Epithelial cell of proximal tubule (primary cell): ENCODE measurements at regions not wholly inside any gene's neighbourhood (a gene's known extent, or its start where the extent isn't known, plus 50 kb on each side); places are given as distances from the start of the nearest gene placed in this dataset.

ENCODE experiments used
- DNase-seq: peaks from one replicate; pipeline ENCODE4 v3.0.0-alpha.2; 2011; ENCODE audit warnings: low read depth
- H3K4me3 ChIP-seq: 2 replicates; pipeline ENCODE4 v1.5.1; 2011; ENCODE audit warnings: low read depth, mild to moderate bottlenecking, low read length
- TF ChIP-seq, protein P1 (sequence below): conservative IDR thresholded peaks from 2 replicates; pipeline ENCODE4 v1.5.1; 2012; ENCODE audit warnings: low read depth, mild to moderate bottlenecking, low read length

DNA sequence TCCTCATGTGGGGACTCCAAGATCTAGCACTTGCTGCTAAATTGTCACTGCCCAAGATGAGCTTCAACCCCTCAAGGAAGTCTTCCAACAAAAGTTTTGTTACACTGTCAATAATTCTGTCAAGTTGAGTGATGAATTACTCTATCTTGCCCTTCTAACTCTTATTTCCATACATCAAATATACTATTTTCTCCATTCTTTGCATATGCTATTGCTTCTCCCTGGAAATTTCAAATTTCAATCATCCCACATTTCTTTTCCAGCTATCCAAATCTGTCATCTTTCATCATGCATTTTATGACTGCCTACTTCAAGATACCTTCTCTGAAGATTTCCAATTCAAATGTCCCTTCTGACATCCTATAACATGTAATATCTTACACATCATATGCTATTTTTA lies 175.2 kb upstream of the KCND2 start:
- TF ChIP-seq, protein P1, sequence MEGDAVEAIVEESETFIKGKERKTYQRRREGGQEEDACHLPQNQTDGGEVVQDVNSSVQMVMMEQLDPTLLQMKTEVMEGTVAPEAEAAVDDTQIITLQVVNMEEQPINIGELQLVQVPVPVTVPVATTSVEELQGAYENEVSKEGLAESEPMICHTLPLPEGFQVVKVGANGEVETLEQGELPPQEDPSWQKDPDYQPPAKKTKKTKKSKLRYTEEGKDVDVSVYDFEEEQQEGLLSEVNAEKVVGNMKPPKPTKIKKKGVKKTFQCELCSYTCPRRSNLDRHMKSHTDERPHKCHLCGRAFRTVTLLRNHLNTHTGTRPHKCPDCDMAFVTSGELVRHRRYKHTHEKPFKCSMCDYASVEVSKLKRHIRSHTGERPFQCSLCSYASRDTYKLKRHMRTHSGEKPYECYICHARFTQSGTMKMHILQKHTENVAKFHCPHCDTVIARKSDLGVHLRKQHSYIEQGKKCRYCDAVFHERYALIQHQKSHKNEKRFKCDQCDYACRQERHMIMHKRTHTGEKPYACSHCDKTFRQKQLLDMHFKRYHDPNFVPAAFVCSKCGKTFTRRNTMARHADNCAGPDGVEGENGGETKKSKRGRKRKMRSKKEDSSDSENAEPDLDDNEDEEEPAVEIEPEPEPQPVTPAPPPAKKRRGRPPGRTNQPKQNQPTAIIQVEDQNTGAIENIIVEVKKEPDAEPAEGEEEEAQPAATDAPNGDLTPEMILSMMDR = no peak
- no peak overlapping the region for H3K4me3 ChIP-seq
- no peak for DNase-seq

DNA sequence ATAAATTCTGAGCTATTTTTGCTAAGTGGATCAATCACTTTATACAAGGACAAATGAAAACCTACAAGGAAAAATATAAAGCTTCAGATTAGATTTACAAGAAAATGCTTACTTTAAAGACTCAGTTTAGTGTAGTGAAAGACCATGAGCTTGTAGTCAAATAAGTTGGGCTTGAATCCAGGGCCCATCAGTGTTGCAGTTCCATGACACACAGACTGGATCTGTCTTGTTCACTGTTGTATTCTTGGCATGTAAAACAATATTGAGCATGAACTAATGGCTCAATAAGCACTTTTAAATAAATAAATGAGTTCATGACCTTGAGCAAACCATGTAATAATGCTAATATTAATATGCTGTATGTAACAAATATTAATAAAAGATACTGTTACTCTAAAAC lies 164.6 kb upstream of the KCND2 start:
- no peak overlapping the region for H3K4me3 ChIP-seq
- TF ChIP-seq, protein P1 = no peak
- DNase-seq = no peak

DNA sequence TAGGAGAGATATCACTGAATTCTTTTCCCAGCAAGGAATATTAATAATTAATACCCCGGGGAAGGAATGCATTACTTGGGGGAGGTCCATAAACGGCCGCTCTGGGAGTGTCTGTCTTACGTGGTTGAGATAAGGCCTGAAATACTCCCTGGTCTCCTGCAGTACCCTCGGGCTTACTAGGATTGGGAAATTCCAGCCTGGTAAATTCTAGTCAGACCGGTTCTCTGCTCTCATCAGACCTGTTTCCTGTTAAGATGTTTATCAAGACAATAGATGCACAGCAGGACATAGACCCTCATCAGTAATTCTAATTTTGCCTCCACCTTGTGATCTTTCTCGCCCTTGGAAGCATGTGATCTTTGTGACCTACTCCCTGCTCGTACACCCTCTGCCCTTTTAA lies 162.8 kb upstream of the KCND2 start:
- TF ChIP-seq, protein P1 = no peak
- DNase-seq = no peak
- H3K4me3 ChIP-seq = no peak overlapping the region

DNA sequence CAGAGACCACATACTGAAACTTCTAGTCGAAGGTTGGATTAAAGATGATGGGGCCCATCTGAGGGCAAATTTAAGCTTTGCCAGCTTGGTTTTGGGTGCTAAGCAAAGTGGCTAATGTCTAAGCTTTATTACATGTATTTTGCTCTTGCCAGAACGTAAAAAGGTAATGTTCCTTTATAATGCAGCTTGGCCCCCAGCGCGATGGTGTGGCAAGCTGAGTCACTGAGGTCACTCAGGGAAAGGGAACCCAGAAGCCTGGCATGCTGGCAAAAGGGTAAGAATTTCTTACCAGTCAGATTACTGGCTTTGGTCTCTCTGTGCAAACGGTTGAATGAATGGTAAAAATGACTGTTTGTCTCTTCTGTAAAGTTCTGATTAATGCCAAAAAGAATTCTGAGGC lies 158.3 kb upstream of the KCND2 start:
- TF ChIP-seq, protein P1 = no peak
- no peak overlapping the region for H3K4me3 ChIP-seq
- DNase-seq = no peak

DNA sequence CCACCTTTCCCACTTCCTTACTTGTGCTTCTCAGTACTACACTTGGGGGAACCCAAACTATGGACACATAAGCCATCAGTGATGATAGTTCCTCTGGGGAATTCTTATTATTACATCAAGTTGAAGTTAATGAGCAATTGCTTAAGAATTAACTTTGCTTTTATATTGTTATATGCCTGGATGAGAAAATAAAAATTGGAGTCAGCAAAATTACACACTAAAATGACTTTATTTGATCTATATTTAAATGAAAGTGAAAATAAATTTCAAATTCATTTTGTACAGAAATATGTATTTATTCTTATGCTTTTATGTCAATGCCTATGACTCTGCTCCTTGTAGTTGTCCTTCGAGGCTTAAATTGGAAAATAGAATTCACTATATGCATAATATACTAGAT lies 149.4 kb upstream of the KCND2 start:
- DNase-seq = no peak
- H3K4me3 ChIP-seq = no peak overlapping the region
- TF ChIP-seq, protein P1 = no peak

DNA sequence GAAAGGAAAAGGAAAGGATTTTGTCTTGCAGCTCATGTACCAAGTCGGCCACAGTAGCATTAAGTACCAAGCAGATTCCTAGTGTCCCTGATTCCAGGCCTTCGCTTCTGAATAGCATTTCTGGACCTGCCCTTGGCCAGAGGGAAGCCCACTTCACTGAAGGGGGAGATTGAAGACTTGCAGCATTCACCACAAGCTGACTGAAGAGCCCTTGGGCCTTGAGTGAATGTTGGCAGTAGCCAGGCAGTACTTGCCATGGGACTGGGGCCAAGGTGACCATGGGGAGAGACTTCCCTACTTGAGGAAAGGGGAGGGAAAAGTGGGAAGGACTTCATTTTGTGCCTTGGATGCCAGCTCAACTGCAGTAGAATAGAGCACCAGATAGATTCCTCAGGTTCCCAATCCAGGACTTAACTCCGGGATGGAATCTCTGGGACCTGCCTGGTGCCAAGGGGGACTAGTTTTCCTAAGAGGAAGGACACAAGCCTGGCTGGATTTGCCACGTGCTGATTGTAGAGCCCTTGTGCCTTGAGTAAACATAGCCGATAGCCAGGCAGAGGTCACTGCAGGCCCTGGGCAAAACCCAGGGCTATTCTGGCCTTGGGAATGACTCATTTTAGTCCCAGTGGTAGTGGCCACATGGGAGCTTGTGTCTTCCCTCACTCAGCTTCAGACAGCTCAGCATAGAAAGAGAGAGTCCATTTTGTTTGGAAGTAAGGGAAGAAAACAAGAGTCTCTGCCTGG lies 141.7 kb upstream of the KCND2 start:
- no peak for DNase-seq
- H3K4me3 ChIP-seq = no peak overlapping the region
- TF ChIP-seq, protein P1 = no peak

DNA sequence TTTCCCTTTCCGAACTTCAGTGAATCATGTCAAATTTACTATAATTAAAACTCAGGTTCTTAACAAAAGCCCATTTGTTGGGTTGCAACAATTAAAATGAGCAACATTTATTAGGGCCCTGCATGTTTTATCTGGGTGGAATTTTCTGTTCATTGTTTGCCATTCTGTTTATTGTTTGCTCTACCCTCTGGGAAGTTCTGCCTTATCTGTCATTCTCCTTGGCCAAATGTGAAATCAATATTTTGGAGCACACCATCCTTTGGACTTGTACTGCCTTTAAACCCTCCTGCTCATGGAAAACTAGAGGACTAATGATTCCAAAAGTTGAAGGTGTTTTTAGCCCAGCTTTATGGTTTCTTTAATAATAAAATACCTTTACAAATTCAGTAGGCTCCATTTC lies 134.5 kb upstream of the KCND2 start:
- TF ChIP-seq, protein P1 = no peak
- DNase-seq = no peak

More for the DNA sequence above, 134.5 kb upstream of the KCND2 start:
- no peak overlapping the region for H3K4me3 ChIP-seq
